SKM-1 (cell line): ENCODE measurements at regions not wholly inside any gene's neighbourhood (a gene's known extent, or its start where the extent isn't known, plus 50 kb on each side); places are given as distances from the start of the nearest gene placed in this dataset.

Experiments
- DNase-seq: peaks from one replicate; lab custom pipeline; 2025; ENCODE audit not compliant: unreplicated experiment; lab: John Stamatoyannopoulos, UW

- DNase-seq: no peak
Observed at GRCh38 chr1:87717157-87717670, 388.5 kb downstream of the LMO4 start.

GRCh38 chr1:87718241-87718950 lies 389.7 kb downstream of the LMO4 start:
- no peak for DNase-seq

GRCh38 chr1:87719658-87720057 lies 391.0 kb downstream of the LMO4 start:
- DNase-seq: no peak

- no peak for DNase-seq
Observed at GRCh38 chr1:87720561-87720960, 391.9 kb downstream of the LMO4 start.

GRCh38 chr1:87723193-87723592 lies 394.5 kb downstream of the LMO4 start:
- DNase-seq: no peak

GRCh38 chr1:87728169-87728568 lies 399.5 kb downstream of the LMO4 start:
- DNase-seq: no peak

- no peak for DNase-seq
Observed at GRCh38 chr1:87730274-87731216, 401.9 kb downstream of the LMO4 start.

- DNase-seq: no peak
Observed at GRCh38 chr1:87733386-87733785, 404.7 kb downstream of the LMO4 start.

GRCh38 chr1:87735750-87736149 lies 407.1 kb downstream of the LMO4 start:
- DNase-seq: no peak

GRCh38 chr1:87739141-87739540 lies 410.5 kb downstream of the LMO4 start:
- no peak for DNase-seq

- DNase-seq: no peak
Observed at GRCh38 chr1:87739704-87740103, 411.0 kb downstream of the LMO4 start.

- no peak for DNase-seq
Observed at GRCh38 chr1:87743256-87743655, 414.6 kb downstream of the LMO4 start.

- DNase-seq: no peak
Observed at GRCh38 chr1:87744056-87744455, 415.4 kb downstream of the LMO4 start.

GRCh38 chr1:87744763-87745162 lies 416.1 kb downstream of the LMO4 start:
- no peak for DNase-seq

- DNase-seq: no peak
Observed at GRCh38 chr1:87753366-87753765, 424.7 kb downstream of the LMO4 start.

GRCh38 chr1:87754139-87754538 lies 425.5 kb downstream of the LMO4 start:
- DNase-seq: no peak

GRCh38 chr1:87757676-87758075 lies 429.0 kb downstream of the LMO4 start:
- DNase-seq: no peak

- no peak for DNase-seq
Observed at GRCh38 chr1:87759421-87760087, 430.9 kb downstream of the LMO4 start.

GRCh38 chr1:87760155-87760554 lies 431.5 kb downstream of the LMO4 start:
- no peak for DNase-seq

GRCh38 chr1:87760654-87761053 lies 432.0 kb downstream of the LMO4 start:
- DNase-seq: no peak

- DNase-seq: no peak
Observed at GRCh38 chr1:87763483-87763882, 434.8 kb downstream of the LMO4 start.
